T-helper 2 cell treated with Interferon-gamma antibody and Interleukin-4, amounts not matched to agents 100 ng/mL and 5 ng/mL, for 36 hours (primary cell): ENCODE measurements at regions not wholly inside any gene's neighbourhood (a gene's known extent, or its start where the extent isn't known, plus 50 kb on each side); places are given as distances from the start of the nearest gene placed in this dataset.
"Not testable (repeated sequence)": the region's sequence is repeated elsewhere in the genome, so short reads cannot be mapped to it uniquely, and the experiment has no call there.

Experiments
- intact Hi-C: fragments of 100-400 bp; cut with micrococcal nuclease; formaldehyde crosslinking; loops from one replicate; pipeline ENCODE4 v1.15.1; 2023

GRCh38 chr6:43891072-43891870 lies 121.3 kb downstream of the VEGFA start:
- intact Hi-C loops = no loop called here

GRCh38 chr6:43890197-43891062 lies 120.4 kb downstream of the VEGFA start:
- intact Hi-C loops = no loop called here

DNA sequence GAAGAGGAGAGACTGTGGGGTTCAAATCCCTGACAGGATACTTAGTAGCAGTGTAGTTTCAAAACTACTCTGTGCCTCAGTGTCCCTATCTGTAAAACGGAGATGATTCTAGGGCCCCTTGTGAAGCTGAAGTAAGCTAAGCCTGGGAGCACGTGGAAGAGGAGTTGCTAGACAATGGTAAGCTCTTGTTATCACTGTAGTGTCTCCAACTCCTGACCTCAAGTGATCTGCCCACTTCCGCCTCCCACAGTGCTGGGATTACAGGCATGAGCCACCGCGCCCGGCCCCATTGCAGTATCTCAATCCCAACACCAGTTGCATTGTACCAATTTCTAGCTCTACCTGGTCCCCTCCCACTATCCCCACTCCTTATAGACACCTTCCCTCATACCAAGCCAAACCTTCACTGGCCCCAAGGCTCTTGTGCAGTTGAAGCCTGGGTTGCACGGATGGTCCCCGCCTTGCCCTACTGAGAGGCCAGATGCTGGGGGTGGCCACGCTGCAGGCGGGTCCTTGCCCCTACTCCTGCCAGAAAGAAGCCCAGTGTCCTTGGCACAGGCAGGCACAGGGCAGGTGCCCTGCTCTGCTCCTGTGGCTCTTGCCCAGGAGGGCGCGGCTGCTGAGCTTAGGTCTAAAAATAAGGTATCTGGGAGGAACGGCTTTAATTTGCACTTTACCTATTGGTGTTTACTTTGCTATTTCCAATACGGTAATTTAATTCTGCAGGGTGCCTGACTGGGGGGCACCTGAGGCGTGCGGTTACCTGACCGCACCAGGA lies 118.1 kb downstream of the VEGFA start:
- intact Hi-C loops = no loop called here

DNA sequence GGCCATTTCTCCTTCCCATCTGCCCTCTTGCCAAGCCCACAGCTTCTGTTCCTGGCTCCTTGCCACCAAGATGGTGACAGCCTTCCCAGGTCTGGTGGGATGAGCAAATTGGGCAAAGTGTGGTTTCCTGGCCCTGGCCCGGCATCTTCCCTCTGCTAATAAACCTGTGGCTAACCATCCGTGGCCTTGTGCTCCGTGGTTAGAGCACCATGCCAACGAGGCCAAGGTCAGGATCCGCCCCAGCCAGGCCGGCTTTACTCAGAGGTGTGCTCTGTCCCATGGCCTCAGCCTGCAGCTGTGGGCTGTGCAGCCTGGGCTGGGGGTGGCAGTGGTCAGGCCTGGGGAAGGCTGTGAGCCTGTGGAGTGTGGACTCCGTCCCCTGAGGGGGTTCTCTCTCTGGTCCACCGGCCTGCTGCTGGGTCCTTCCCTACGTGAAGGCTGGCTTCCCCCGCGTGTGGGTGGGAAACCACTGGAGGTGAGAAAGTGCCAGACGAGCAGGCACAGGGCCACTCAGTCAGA lies 117.4 kb downstream of the VEGFA start:
- intact Hi-C loops = no loop called here

DNA sequence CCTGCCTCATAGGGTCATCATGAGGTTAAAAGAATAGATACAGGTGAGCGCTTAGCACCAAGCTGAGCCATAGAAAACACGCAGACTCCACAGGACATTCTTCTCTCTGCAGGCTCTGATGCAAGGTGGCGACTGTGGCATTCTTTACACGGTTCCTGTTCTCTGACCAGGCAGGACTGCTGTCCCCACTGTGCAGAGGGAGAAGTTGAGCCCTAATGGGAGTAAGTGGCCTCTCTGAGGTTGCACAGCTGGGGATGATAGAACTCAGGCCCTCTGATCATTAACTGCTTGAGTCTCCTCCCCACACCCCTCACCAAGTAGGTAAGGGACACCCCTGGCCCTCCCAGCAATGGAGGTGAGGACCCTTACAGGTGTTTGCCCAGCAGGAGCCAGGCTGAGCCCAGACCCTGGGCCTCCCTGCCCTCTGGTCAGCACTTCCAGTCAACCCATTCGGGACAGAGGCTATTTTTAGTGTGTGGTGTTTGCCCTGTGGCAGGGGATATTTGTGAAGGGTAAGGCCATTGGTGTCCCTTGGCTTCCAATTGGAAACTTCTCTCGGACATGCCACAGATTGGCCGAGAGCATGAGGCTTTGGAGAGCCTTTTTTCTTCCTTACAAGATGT lies 116.8 kb downstream of the VEGFA start:
- intact Hi-C loops = no loop called here

- intact Hi-C loops = no loop called here
These were observed 116.1 kb downstream of the VEGFA start for GRCh38 chr6:43886067-43886461.

GRCh38 chr6:43885399-43886066 lies 115.5 kb downstream of the VEGFA start:
- intact Hi-C loops = no loop called here

DNA sequence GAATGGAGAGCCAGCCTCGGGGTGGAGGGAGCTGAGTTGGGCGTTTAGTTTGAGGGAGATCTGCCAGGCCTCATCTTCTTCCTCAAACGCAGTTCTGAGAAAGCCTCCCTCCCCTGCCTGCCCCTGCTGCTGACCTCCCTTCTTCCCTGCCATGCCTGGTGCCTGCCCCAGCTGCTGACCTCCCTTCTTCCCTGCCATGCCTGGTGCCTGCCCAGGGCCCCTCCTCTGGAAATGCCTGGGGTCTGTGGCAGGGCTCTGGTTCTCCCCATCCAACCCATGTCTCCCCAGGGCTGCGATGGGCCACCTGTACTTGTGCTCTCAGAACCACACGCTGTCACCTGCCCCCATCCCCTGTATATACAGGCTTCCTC lies 114.6 kb downstream of the VEGFA start:
- intact Hi-C loops = no loop called here

DNA sequence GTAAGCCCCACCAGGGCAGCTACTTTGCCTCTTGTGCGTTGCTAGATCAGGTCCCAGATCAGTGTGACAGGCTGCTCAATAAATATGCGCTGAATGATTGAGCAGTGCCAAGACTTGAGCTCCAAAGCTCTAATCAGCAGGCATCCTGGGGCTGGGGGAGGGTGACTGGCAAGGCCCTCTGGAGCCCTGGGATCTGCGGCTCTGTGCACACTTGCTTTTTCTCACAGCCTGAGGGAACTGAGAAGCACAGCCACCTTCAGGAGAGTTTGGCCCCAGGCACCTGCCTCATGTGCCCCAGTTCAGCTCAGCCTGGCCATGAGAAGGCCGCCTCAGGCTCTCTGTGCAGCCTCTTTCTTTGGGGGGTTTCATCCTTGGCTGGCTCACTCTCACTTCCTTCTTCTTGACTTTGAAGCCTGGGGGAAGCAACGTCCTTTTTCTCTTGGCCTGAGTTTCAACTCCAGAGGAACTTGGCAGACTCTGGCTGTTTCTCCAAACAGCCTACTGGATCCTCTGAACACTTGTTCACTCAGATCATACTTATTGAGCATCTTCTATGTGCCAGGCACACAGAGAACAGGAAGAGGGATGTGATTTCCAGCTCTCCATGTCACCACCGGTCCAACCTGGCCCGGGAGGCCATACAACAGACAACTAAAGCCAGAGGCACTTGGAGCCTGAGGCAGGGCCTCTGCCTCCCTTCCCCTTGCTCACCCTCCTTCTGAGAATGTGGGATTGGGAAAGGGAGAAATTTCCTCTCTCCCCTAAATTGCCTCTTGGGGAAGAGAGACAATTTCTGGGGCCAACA lies 114.0 kb downstream of the VEGFA start:
- intact Hi-C loops = no loop called here

- intact Hi-C loops = not testable (repeated sequence)
These were observed 112.9 kb downstream of the VEGFA start for GRCh38 chr6:43882690-43883448.

- intact Hi-C loops = no loop called here
These were observed 110.5 kb downstream of the VEGFA start for GRCh38 chr6:43880236-43881137.

DNA sequence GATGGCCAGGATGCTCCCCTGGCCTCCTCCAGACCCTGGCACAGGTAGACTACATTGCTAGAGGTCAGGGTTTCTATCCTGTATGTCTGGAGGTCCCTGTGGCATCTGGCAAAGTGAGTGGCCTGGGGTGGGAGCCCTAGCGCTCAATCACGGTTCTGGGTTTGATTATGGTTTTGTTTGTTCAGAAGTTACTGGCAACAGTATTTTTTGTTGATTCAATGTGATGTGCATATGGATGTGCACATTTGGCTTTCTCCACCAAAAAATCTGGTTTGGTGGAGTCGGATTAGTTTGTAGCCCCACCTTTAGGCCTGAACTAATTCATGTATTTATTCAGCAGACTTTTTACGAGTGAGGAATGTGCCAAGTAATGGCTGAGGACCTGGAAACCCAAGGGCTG lies 109.7 kb downstream of the VEGFA start:
- intact Hi-C loops = no loop called here

DNA sequence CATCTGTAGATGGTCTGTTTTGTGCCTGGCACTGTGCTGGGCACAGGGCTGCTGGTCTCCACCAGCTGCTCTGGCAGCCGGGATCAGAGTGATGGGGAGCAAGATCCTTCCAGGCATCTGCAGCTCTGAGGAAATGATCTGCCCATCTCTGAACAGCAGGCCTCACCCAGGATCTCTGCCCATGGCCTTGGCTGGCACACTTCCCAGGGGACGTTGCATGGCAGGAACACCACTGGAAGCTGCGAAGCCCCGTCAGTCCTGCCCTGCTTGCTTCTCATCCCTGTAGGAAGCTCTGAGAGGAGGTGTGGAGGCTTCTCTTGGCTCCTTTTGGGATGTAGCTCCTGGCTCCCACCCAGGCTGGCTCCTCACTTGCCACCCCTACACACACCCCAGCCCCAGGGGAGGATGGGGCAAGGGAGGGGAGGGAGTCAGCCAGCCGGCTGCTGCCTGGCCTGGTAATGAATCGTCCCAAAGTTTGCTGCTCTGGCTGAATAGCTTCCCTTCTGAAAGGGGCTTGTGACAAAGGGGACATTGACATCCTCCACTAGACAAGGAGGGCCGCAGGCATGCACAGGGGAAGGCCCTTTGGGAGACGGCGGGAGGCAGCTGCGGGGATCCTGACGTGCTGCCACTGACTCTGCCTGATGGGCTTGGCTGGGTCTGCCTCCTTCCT lies 108.9 kb downstream of the VEGFA start:
- intact Hi-C loops = no loop called here

GRCh38 chr6:43878127-43878634 lies 108.2 kb downstream of the VEGFA start:
- intact Hi-C loops = no loop called here

GRCh38 chr6:43877463-43878126 lies 107.6 kb downstream of the VEGFA start:
- intact Hi-C loops = no loop called here

- intact Hi-C loops = no loop called here
These were observed 107.0 kb downstream of the VEGFA start for GRCh38 chr6:43877036-43877435.

- intact Hi-C loops = no loop called here
These were observed 106.6 kb downstream of the VEGFA start for GRCh38 chr6:43876602-43877001.
